HFFc6 (cell line): ENCODE measurements at regions not wholly inside any gene's neighbourhood (a gene's known extent, or its start where the extent isn't known, plus 50 kb on each side); places are given as distances from the start of the nearest gene placed in this dataset.
"Not testable (repeated sequence)": the region's sequence is repeated elsewhere in the genome, so short reads cannot be mapped to it uniquely, and the experiment has no call there.

Experiments
- DNase-seq: peaks from one replicate; pipeline ENCODE4 v3.0.0-alpha.2; 2018
- H3K27ac Mint-ChIP-seq: 2 replicates; pipeline ENCODE4 v1.8.0; 2020; ENCODE audit warnings: mild to moderate bottlenecking, mixed read lengths
- H3K27me3 Mint-ChIP-seq: 2 replicates; pipeline ENCODE4 v1.8.0; 2021; ENCODE audit warnings: mild to moderate bottlenecking, moderate library complexity, mixed read lengths; ENCODE audit not compliant: insufficient read depth
- H3K36me3 Mint-ChIP-seq: 2 replicates; pipeline ENCODE4 v1.8.0; 2021; ENCODE audit warnings: low read depth, mixed read lengths
- H3K4me1 Mint-ChIP-seq: 2 replicates; pipeline ENCODE4 v1.8.0; 2020; ENCODE audit warnings: low read depth, mixed read lengths
- H3K4me3 Mint-ChIP-seq: 2 replicates; pipeline ENCODE4 v1.8.0; 2020; ENCODE audit warnings: mild to moderate bottlenecking, moderate library complexity, mixed read lengths
- H3K9me3 Mint-ChIP-seq: 2 replicates; pipeline ENCODE4 v1.8.0; 2020; ENCODE audit warnings: mild to moderate bottlenecking, mixed read lengths
- TF ChIP-seq, protein P1 (sequence below): fragments of 200-600 bp; sonication (generic); IDR thresholded peaks from 2 replicates; pipeline ENCODE4 v1.5.0; 2021; ENCODE audit warnings: antibody characterized with exemption, mild to moderate bottlenecking

DNA sequence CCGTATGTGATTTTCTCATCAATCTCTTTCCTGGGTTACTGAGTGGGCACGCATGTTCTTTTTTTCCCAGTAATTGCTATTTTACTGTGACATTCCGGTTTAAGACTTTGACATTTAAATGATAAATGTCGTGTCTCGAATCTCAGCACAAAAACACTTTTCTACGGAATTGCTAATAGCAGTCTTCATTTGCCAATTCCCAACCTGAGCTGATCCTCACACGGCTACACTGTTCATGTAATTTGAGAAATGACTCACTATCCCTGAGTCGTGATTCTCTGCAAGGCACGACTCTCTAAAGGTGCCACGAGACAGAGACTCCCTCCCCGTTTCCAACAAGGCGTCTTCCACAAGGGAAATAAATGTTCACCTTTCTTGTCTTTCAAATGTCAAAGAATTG, 88.7 kb upstream of the USP29 start:
- H3K36me3 Mint-ChIP-seq: peaks cover 7% of the 10 kb centered on the region; the same call in 1 of the 2 replicates
- no peak overlapping the region for H3K27ac Mint-ChIP-seq
- no peak overlapping the region for H3K4me3 Mint-ChIP-seq
- no peak for DNase-seq
- peaks cover 1% of the 10 kb centered on the region; the same call in 1 of the 2 replicates for H3K27me3 Mint-ChIP-seq
- peaks cover 68% of the 10 kb centered on the region for H3K9me3 Mint-ChIP-seq
- TF ChIP-seq, protein P1, sequence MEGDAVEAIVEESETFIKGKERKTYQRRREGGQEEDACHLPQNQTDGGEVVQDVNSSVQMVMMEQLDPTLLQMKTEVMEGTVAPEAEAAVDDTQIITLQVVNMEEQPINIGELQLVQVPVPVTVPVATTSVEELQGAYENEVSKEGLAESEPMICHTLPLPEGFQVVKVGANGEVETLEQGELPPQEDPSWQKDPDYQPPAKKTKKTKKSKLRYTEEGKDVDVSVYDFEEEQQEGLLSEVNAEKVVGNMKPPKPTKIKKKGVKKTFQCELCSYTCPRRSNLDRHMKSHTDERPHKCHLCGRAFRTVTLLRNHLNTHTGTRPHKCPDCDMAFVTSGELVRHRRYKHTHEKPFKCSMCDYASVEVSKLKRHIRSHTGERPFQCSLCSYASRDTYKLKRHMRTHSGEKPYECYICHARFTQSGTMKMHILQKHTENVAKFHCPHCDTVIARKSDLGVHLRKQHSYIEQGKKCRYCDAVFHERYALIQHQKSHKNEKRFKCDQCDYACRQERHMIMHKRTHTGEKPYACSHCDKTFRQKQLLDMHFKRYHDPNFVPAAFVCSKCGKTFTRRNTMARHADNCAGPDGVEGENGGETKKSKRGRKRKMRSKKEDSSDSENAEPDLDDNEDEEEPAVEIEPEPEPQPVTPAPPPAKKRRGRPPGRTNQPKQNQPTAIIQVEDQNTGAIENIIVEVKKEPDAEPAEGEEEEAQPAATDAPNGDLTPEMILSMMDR: no peak
- H3K4me1 Mint-ChIP-seq: no peaks in the 10 kb centered on the region

DNA sequence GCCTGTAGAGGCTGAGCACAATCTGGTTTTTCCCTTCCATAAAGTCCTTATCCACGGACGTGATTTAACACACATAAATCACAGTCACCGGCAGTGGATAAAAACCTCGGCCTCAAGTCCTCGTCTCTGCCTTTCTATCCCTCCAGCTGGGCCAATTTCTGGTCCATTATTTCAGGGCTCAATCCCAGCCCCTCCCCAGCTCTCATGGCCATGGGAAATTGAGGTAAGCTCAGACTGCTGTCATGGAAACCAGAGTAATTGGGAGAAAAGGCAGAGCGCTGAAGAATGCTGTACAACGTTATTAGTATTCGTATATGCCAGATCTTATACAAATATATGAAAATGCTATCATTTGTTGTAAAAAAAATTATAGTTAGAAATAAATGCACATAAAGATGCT, 86.2 kb upstream of the USP29 start:
- no peak for DNase-seq
- Mint-ChIP-seq H3K4me1 (no peaks in the 10 kb centered on the region), H3K4me3 (no peak overlapping the region), H3K36me3 (peaks cover 17% of the 10 kb centered on the region), H3K27me3 (peaks cover 1% of the 10 kb centered on the region; the same call in 1 of the 2 replicates), H3K9me3 (peaks cover 71% of the 10 kb centered on the region), H3K27ac (no peak overlapping the region)
- TF ChIP-seq, protein P1: no peak

DNA sequence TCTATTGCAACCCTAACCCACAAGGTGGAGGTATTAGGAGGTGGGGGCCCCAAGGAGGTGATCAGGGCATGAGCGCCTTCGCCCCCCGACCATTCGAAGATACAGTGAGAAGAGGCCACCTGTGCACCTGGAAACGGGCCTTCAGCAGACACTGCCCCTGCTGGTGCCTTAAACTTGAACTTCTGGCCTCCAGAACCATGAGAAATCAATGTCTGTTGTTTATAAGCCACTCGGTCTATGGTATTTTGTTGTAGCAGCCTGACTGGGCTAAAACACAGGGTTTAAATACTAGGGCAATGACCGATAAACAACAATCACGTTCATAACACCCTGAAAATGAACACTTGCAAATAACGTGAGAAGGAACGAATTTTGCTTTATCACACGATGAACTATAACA, 85.2 kb upstream of the USP29 start:
- Mint-ChIP-seq H3K27ac (no peak overlapping the region), H3K36me3 (peaks cover 17% of the 10 kb centered on the region), H3K4me1 (no peaks in the 10 kb centered on the region), H3K9me3 (peaks cover 76% of the 10 kb centered on the region), H3K27me3 (peaks cover 1% of the 10 kb centered on the region; the same call in 1 of the 2 replicates), H3K4me3 (no peak overlapping the region)
- TF ChIP-seq, protein P1: no peak
- no peak for DNase-seq

DNA sequence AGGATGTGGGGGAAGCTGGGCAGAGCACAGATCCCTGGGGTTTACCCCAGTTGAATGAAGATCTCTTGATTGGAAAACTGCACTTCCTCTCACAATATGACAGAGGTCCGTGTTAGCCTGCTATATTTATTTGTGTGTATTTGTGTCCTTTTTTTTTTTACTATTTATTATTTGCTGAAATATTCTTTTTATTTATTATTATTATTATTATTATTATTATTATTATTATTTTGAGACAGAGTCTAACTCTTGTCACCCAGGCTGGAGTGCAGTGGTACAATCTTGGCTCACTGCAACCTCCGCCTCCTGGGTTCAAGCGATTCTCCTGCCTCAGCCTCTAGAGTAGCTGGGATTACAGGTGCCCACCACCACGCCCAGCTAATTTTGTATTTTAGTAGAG, 84.0 kb upstream of the USP29 start:
- not testable (repeated sequence) for H3K27ac Mint-ChIP-seq, H3K4me3 Mint-ChIP-seq, H3K27me3 Mint-ChIP-seq, DNase-seq, H3K4me1 Mint-ChIP-seq
- peaks cover 17% of the 10 kb centered on the region for H3K36me3 Mint-ChIP-seq
- H3K9me3 Mint-ChIP-seq: peaks cover 82% of the 10 kb centered on the region

DNA sequence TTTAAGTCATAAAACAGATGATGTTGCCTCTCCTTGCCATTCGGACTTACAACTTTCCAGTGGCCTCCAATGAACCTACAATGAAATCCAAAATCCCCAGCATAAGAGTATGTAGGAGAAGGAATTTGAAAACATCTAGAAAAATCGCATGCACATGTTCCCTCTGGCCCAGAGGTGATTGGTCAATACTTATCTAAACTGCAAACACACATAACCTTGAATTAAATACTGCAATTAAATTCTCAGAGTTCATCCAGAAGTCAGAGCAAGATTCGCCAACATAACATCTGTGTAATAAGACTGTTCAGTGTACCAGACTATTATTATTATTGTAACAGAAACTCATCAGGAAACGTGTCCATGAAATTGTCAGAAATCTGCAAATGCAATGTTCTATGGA, 82.2 kb upstream of the USP29 start:
- H3K36me3 Mint-ChIP-seq: peaks cover 16% of the 10 kb centered on the region
- peaks cover 1% of the 10 kb centered on the region; the same call in 1 of the 2 replicates for H3K27me3 Mint-ChIP-seq
- H3K4me1 Mint-ChIP-seq: no peaks in the 10 kb centered on the region
- TF ChIP-seq, protein P1: no peak
- no peak overlapping the region for H3K4me3 Mint-ChIP-seq
- no peak overlapping the region for H3K27ac Mint-ChIP-seq
- H3K9me3 Mint-ChIP-seq: peaks cover 76% of the 10 kb centered on the region
- DNase-seq: no peak

DNA sequence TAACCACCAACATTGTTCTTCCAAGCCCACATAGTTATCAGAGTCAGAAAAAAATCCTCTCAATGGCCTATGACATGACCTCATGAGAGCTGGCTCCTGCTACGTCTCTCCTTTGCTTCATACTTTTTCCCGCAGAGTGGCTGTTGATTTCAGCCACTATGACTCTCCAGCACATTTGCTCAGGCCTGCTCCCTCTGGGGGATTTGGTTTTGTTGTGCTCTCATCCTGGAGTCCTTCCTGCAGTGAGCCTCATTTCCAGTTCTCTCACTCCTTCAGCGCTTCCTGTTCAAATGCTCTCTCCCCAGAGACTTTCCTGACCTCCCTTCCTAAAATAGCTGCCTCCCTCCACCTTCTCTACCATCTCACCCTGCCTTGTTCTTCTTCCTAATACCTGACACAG, 72.0 kb upstream of the USP29 start:
- H3K27ac Mint-ChIP-seq: no peak overlapping the region
- TF ChIP-seq, protein P1: no peak
- no peaks in the 10 kb centered on the region; the same call in 1 of the 2 replicates for H3K27me3 Mint-ChIP-seq
- H3K36me3 Mint-ChIP-seq: no peaks in the 10 kb centered on the region
- no peak overlapping the region for H3K4me3 Mint-ChIP-seq
- DNase-seq: no peak
- H3K9me3 Mint-ChIP-seq: peaks cover 42% of the 10 kb centered on the region
- H3K4me1 Mint-ChIP-seq: no peaks in the 10 kb centered on the region
